ENCODE measurements at regions not wholly inside any gene's neighbourhood (a gene's known extent, or its start where the extent isn't known, plus 50 kb on each side); places are given as distances from the start of the nearest gene placed in this dataset.

- no peak for DNase-seq (ENCODE audit: low read depth)
- TF ChIP-seq, protein P1, sequence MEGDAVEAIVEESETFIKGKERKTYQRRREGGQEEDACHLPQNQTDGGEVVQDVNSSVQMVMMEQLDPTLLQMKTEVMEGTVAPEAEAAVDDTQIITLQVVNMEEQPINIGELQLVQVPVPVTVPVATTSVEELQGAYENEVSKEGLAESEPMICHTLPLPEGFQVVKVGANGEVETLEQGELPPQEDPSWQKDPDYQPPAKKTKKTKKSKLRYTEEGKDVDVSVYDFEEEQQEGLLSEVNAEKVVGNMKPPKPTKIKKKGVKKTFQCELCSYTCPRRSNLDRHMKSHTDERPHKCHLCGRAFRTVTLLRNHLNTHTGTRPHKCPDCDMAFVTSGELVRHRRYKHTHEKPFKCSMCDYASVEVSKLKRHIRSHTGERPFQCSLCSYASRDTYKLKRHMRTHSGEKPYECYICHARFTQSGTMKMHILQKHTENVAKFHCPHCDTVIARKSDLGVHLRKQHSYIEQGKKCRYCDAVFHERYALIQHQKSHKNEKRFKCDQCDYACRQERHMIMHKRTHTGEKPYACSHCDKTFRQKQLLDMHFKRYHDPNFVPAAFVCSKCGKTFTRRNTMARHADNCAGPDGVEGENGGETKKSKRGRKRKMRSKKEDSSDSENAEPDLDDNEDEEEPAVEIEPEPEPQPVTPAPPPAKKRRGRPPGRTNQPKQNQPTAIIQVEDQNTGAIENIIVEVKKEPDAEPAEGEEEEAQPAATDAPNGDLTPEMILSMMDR (IDR thresholded peaks at IDR 0.05; ENCODE audit: control insufficient read depth, insufficient read depth, low read depth, low read length, missing control alignments): no peak
- no peak overlapping the region for H3K4me3 ChIP-seq (ENCODE audit: control insufficient read depth, low read depth, low read length)
Measured at GRCh38 chr5:135704616-135705015, 125.8 kb upstream of the CXCL14 start.

DNA sequence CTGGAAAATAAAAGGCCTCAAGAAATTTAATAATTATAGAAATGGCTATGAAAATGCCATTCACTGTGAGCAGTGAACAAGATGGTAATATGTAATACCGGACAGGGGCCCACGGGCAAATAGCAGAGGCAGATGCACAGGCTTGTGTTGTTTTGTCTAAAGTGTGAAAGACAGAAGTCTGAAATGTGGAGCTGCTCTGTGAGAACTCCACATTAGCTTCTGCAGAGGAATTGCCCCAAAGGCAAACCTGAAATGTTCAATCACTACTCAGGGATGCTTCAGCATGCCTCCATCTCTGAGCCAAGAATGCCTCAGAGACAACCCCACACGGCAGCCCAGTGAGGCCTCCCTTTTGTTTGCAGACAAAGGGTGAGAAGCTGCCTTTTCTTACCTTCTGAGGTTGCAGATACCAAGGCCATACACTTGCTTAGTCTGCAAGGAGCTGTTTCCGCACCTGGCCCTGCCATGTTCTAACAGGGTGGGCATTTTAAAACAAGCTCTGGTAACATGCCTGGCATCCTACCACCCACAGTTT lies 124.3 kb upstream of the CXCL14 start:
- TF ChIP-seq, protein P1 (IDR thresholded peaks at IDR 0.05; ENCODE audit: control insufficient read depth, insufficient read depth, low read depth, low read length, missing control alignments): no peak
- no peak for DNase-seq (ENCODE audit: low read depth)
- H3K4me3 ChIP-seq (ENCODE audit: control insufficient read depth, low read depth, low read length): no peak overlapping the region

- H3K4me3 ChIP-seq (ENCODE audit: control insufficient read depth, low read depth, low read length): no peak overlapping the region
- TF ChIP-seq, protein P1 (IDR thresholded peaks at IDR 0.05; ENCODE audit: control insufficient read depth, insufficient read depth, low read depth, low read length, missing control alignments): no peak
- DNase-seq (ENCODE audit: low read depth): no peak
Measured at GRCh38 chr5:135702191-135702590, 123.4 kb upstream of the CXCL14 start.

DNA sequence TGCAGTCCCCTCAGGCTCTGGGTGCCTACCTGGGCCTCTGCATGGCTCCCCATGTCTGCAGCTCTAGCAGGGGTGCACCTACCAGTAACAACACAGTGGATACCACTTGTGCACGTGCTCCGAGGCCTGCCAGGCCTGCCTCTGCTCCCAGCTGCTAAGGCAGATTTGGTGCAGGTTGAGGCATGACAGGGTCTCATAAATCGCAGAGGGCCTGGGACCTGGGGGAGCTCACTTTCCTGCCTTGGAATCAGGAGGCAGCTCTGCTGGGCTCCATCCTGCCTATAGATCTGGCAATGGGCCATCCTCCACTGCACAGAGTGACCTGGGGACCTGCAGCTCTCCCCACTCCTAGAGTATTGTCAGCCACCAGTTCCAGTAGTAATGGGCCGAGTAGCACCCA lies 121.9 kb upstream of the CXCL14 start:
- TF ChIP-seq, protein P1 (IDR thresholded peaks at IDR 0.05; ENCODE audit: control insufficient read depth, insufficient read depth, low read depth, low read length, missing control alignments): no peak
- no peak for DNase-seq (ENCODE audit: low read depth)
- no peak overlapping the region for H3K4me3 ChIP-seq (ENCODE audit: control insufficient read depth, low read depth, low read length)

- no peak overlapping the region for H3K4me3 ChIP-seq (ENCODE audit: control insufficient read depth, low read depth, low read length)
- no peak for DNase-seq (ENCODE audit: low read depth)
- TF ChIP-seq, protein P1 (IDR thresholded peaks at IDR 0.05; ENCODE audit: control insufficient read depth, insufficient read depth, low read depth, low read length, missing control alignments): no peak
Measured at GRCh38 chr5:135697959-135698345, 119.2 kb upstream of the CXCL14 start.

DNA sequence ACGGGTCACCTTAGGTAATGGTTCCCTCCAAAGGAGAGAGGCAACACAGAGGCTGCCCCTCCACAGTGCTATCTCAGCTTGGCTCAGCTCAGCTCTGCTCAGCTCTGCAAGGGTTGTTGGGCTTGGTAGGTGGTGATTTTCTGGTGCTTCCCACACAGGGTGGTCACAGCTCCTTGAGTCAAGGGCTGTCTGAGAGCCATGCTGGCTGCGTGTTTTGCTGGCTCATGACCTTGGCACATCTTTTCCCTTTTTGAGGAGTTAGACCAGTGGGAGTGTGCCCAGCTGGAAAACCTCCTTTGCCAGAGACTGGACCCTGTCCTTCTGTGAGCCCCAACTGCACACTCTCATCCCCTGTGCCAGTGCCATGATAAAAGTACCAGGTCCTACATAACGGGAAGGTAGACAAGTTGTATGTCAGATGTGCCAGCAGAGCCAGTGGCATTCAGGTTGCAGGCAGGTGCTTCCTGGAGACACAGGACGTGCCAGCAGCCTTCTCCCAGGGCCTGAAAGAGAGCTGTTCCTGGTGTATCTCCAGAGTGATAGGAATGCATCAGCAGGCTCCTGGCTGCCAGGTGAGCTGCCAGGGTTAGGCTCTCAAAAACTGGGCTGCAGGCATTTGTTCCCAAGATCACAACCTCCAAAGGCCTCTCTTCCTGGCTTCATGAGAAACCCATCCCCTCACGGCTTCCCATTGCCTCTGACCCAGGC lies 118.6 kb upstream of the CXCL14 start:
- H3K4me3 ChIP-seq (ENCODE audit: control insufficient read depth, low read depth, low read length): no peak overlapping the region
- DNase-seq (ENCODE audit: low read depth): no peak
- TF ChIP-seq, protein P1 (IDR thresholded peaks at IDR 0.05; ENCODE audit: control insufficient read depth, insufficient read depth, low read depth, low read length, missing control alignments): no peak
